ENCODE measurements at regions not wholly inside any gene's neighbourhood (a gene's known extent, or its start where the extent isn't known, plus 50 kb on each side); places are given as distances from the start of the nearest gene placed in this dataset.
"Not testable (repeated sequence)": the region's sequence is repeated elsewhere in the genome, so short reads cannot be mapped to it uniquely, and the experiment has no call there.

DNA sequence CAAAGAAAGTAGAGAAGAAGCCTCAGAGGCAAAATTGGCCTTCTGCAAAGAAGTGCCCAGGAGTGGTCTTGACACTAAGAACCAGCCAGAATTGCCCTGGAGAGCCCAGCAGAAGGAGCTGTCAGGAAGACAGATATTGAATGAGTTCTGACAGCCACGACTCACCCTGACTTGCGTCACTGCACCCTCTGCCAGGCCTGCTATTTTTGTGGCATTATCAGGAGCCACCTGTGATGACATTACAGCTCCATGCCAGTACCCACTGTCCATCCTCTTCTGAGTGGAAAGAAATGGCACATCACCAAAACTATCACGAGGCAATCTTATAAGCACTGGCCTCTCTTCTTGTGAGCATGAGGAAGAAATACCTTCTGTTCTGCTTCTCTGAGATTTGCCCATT is 67.7 kb downstream of the SMIM20 start:
- Mint-ChIP-seq H3K36me3 (no peaks in the 10 kb centered on the region), H3K4me3 (no peak overlapping the region), H3K27me3 (peaks cover 2% of the 10 kb centered on the region), H3K9me3 (no peaks in the 10 kb centered on the region), H3K4me1 (peaks cover 3% of the 10 kb centered on the region), H3K27ac (no peak overlapping the region)
- DNase-seq (ENCODE audit: low spot score in 2 of 2) (no peak), ATAC-seq (ENCODE audit: low read depth) (no peak)

GRCh38 chr4:25982962-25983361 is 68.9 kb downstream of the SMIM20 start:
- H3K27ac Mint-ChIP-seq, result no peak overlapping the region
- no peak overlapping the region for H3K4me3 Mint-ChIP-seq
- peaks cover 3% of the 10 kb centered on the region for H3K4me1 Mint-ChIP-seq
- H3K9me3 Mint-ChIP-seq, result no peaks in the 10 kb centered on the region
- H3K27me3 Mint-ChIP-seq, result peaks cover 2% of the 10 kb centered on the region
- DNase-seq (ENCODE audit: low spot score in 2 of 2) (no peak), ATAC-seq (ENCODE audit: low read depth) (no peak)
- H3K36me3 Mint-ChIP-seq, result no peaks in the 10 kb centered on the region

DNA sequence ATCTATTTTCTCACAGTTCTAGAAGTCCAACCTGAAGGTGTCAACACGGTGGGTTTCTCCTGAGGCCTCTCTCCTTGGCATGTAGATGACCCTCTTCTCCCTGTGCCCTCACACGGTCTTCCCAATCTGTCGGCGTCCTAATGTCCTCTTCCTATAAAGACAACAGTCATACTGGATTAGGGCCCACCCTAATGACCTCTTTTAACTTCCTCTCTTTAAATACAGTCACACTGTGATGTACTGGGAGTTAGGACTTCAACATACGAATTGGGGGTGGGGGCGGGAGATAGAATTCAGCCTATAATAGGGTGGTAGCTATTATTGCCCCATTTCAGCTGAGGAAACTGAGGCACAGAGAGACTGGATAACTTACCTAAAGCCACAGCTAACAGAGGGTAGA is 70.2 kb downstream of the SMIM20 start:
- Mint-ChIP-seq H3K4me1 (peaks cover 3% of the 10 kb centered on the region), H3K36me3 (no peaks in the 10 kb centered on the region), H3K27me3 (peaks cover 2% of the 10 kb centered on the region), H3K4me3 (no peak overlapping the region), H3K27ac (no peak overlapping the region), H3K9me3 (no peaks in the 10 kb centered on the region)
- ATAC-seq (ENCODE audit: low read depth) (no peak), DNase-seq (ENCODE audit: low spot score in 2 of 2) (no peak)

DNA sequence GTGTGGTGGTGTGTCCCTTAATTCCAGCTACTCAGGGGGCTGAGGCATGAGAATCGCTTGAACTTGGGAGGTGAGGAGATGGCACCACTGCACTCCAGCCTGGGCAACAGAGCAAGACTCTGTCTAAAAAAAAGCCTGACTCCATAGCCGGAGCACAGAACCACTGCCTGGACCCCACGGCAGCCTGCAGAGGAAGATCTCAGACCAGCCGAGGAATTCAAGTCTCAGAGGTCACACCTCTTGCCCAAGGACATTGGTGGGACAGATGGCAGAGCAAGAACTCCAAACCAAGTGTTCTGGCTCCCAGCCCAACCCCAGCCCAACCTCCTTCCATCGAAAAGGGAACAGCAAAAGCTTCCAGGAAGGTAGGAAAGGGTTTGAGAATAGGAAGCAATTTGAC is 70.8 kb downstream of the SMIM20 start:
- Mint-ChIP-seq H3K9me3 (no peaks in the 10 kb centered on the region), H3K4me1 (peaks cover 3% of the 10 kb centered on the region), H3K36me3 (no peaks in the 10 kb centered on the region), H3K27ac (no peak overlapping the region), H3K27me3 (peaks cover 2% of the 10 kb centered on the region), H3K4me3 (no peak overlapping the region)
- DNase-seq (ENCODE audit: low spot score in 2 of 2) (no peak), ATAC-seq (ENCODE audit: low read depth) (no peak)

DNA sequence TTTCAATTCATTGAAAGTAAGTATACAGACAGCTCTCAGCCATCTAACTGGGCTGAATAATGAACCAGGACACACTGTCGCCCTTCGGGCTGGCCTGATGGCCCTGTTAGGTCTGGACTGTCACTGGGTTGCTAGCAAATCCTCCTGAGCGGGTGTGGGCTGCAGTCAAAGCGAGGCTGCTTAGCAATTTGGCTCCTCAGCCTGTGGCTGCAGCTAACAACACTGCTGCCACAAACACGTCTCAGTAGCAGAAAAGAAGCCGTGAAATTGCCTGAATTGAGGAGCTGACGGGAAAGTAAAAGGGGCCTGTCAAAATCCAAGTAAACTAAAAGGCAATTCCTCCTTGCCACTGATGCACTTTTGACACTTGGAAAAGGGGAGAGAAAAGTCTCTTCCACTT is 72.8 kb downstream of the SMIM20 start:
- peaks cover 2% of the 10 kb centered on the region for H3K27me3 Mint-ChIP-seq
- ATAC-seq (ENCODE audit: low read depth), result no peak
- H3K27ac Mint-ChIP-seq, result no peak overlapping the region

GRCh38 chr4:25991340-25991739 is 77.3 kb downstream of the SMIM20 start:
- no peak overlapping the region for H3K27ac Mint-ChIP-seq
- no peaks in the 10 kb centered on the region for H3K36me3 Mint-ChIP-seq
- ATAC-seq (ENCODE audit: low read depth), result no peak
- H3K4me3 Mint-ChIP-seq, result no peak overlapping the region
- DNase-seq (ENCODE audit: low spot score in 2 of 2), result no peak
- no peaks in the 10 kb centered on the region for H3K27me3 Mint-ChIP-seq
- H3K4me1 Mint-ChIP-seq, result peaks cover 4% of the 10 kb centered on the region
- no peaks in the 10 kb centered on the region for H3K9me3 Mint-ChIP-seq

More for the DNA sequence above, 72.8 kb downstream of the SMIM20 start:
- H3K36me3 Mint-ChIP-seq, result no peaks in the 10 kb centered on the region
- H3K4me1 Mint-ChIP-seq, result peaks cover 3% of the 10 kb centered on the region
- H3K4me3 Mint-ChIP-seq, result no peak overlapping the region
- no peak for DNase-seq (ENCODE audit: low spot score in 2 of 2)
- H3K9me3 Mint-ChIP-seq, result no peaks in the 10 kb centered on the region

DNA sequence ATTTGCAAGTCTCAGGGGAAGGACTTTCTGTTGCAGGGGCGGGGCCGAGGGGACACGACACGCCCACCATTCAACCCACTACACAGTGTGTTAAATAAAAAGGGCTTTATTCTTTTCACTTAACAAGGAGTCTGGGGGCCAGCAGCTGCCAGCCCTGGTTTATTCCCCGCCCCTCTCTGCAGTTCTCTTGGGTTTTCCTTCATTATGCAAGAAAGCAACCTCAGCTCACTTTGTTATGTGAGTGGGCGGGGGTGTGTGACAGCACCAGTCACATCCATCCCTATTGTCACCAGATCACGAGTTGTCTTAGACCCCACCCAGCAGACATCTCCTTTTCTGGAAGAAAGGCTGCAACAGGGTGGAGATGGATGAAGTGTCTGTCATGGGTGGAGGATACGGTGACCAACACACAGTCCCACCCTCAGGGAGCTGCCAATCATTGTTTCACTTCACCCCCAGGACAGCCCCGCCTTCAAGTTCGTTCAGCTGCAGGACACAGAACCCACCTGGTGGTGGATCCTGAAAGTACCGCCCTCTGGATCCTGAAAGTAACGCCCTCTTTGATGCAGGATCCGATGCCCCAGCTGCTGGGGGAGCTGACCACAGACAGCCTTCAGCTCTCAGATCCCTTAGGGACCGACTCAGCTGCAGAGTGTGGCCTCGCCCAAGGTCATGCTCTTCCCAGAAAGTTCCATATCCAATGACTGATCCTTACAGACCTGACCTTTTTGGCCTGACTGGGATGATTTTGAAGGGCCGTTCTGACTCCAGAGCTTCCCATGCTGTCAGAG is 79.6 kb downstream of the SMIM20 start:
- H3K27ac Mint-ChIP-seq, result no peak overlapping the region

DNA sequence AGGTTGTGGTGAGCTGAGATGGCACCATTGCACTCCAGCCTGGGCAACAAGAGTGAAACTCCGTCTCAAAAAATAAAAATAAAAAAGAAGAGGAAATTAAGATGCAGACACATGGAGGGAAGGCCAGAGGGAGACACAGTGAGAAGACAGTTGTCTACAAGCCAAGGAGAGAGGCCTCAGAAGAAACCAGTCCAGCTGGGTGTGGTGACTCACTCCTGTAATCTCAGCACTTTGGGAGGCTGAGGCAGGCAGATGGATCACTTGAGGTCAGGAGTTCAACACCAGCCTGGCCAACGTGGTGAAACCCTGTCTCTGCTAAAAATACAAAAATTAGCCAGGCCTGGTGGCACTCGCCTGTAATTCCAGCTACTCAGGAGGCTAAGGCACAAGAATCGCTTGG is 80.6 kb downstream of the SMIM20 start:
- not testable (repeated sequence) for H3K4me1 Mint-ChIP-seq; ATAC-seq (ENCODE audit: low read depth); H3K36me3 Mint-ChIP-seq; H3K27ac Mint-ChIP-seq; DNase-seq (ENCODE audit: low spot score in 2 of 2); H3K9me3 Mint-ChIP-seq; H3K27me3 Mint-ChIP-seq; H3K4me3 Mint-ChIP-seq

More for the DNA sequence above, 79.6 kb downstream of the SMIM20 start:
- H3K27me3 Mint-ChIP-seq, result no peaks in the 10 kb centered on the region
- DNase-seq (ENCODE audit: low spot score in 2 of 2), result no peak
- H3K4me3 Mint-ChIP-seq, result no peak overlapping the region
- H3K36me3 Mint-ChIP-seq, result no peaks in the 10 kb centered on the region
- peaks cover 4% of the 10 kb centered on the region for H3K4me1 Mint-ChIP-seq
- no peaks in the 10 kb centered on the region for H3K9me3 Mint-ChIP-seq
- ATAC-seq (ENCODE audit: low read depth), result peak; percentile 71

- ATAC-seq (ENCODE audit: low read depth) (no peak), DNase-seq (ENCODE audit: low spot score in 2 of 2) (no peak)
- no peak overlapping the region for H3K27ac Mint-ChIP-seq
- no peaks in the 10 kb centered on the region for H3K9me3 Mint-ChIP-seq
- H3K36me3 Mint-ChIP-seq, result no peaks in the 10 kb centered on the region
- H3K4me1 Mint-ChIP-seq, result no peaks in the 10 kb centered on the region
- H3K4me3 Mint-ChIP-seq, result no peak overlapping the region
- H3K27me3 Mint-ChIP-seq, result peaks cover 1% of the 10 kb centered on the region
Observed at GRCh38 chr4:26000274-26000950, 86.4 kb downstream of the SMIM20 start.

DNA sequence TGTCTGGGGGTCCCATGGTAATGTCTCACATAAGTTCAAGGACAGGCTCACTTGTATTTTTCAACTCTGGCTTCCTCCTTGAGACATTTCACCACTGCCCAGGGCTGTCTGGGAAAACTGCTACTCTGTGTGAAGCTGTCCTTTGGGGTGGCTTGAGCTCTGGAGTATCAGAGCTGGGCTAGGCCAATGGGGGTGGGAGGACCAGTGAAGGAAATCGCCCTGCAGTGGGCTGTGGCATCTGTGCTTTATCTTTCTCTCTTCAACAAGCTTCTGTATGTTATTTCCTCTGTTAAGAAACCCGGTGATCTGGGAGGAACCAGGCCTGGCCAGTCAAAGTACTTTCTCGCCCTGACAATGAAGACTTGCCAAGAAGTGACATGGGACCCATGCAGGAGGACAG is 87.4 kb downstream of the SMIM20 start:
- no peak for ATAC-seq (ENCODE audit: low read depth)
- DNase-seq (ENCODE audit: low spot score in 2 of 2), result no peak
- H3K4me1 Mint-ChIP-seq, result no peaks in the 10 kb centered on the region
- H3K4me3 Mint-ChIP-seq, result no peak overlapping the region
- H3K27ac Mint-ChIP-seq, result no peak overlapping the region
- H3K36me3 Mint-ChIP-seq, result no peaks in the 10 kb centered on the region
- H3K9me3 Mint-ChIP-seq, result peaks cover 1% of the 10 kb centered on the region
- H3K27me3 Mint-ChIP-seq, result peaks cover 3% of the 10 kb centered on the region

- H3K36me3 Mint-ChIP-seq, result no peaks in the 10 kb centered on the region
- no peak for ATAC-seq (ENCODE audit: low read depth)
Observed at GRCh38 chr4:26001816-26002215, 87.8 kb downstream of the SMIM20 start.

GRCh38 chr4:26003056-26003455 is 89.0 kb downstream of the SMIM20 start:
- H3K27me3 Mint-ChIP-seq, result peaks cover 3% of the 10 kb centered on the region
- no peaks in the 10 kb centered on the region for H3K36me3 Mint-ChIP-seq
- no peaks in the 10 kb centered on the region for H3K4me1 Mint-ChIP-seq
- no peak overlapping the region for H3K27ac Mint-ChIP-seq
- no peak overlapping the region for H3K4me3 Mint-ChIP-seq
- H3K9me3 Mint-ChIP-seq, result peaks cover 1% of the 10 kb centered on the region
- no peak for ATAC-seq (ENCODE audit: low read depth)
- DNase-seq (ENCODE audit: low spot score in 2 of 2), result no peak

More at GRCh38 chr4:26001816-26002215, 87.8 kb downstream of the SMIM20 start:
- Mint-ChIP-seq H3K9me3 (peaks cover 1% of the 10 kb centered on the region), H3K27ac (no peak overlapping the region), H3K27me3 (peaks cover 3% of the 10 kb centered on the region), H3K4me1 (no peaks in the 10 kb centered on the region), H3K4me3 (no peak overlapping the region)
- no peak for DNase-seq (ENCODE audit: low spot score in 2 of 2)

GRCh38 chr4:26004290-26004689 is 90.3 kb downstream of the SMIM20 start:
- H3K4me1 Mint-ChIP-seq, result no peaks in the 10 kb centered on the region
- H3K27ac Mint-ChIP-seq, result no peak overlapping the region
- DNase-seq (ENCODE audit: low spot score in 2 of 2), result no peak
- peaks cover 3% of the 10 kb centered on the region for H3K27me3 Mint-ChIP-seq
- no peaks in the 10 kb centered on the region for H3K36me3 Mint-ChIP-seq
- no peak overlapping the region for H3K4me3 Mint-ChIP-seq
- H3K9me3 Mint-ChIP-seq, result peaks cover 4% of the 10 kb centered on the region
- ATAC-seq (ENCODE audit: low read depth), result no peak

GRCh38 chr4:26005764-26006163 is 91.7 kb downstream of the SMIM20 start:
- H3K36me3 Mint-ChIP-seq, result no peaks in the 10 kb centered on the region
- H3K27me3 Mint-ChIP-seq, result peaks cover 3% of the 10 kb centered on the region
- no peaks in the 10 kb centered on the region for H3K4me1 Mint-ChIP-seq
- H3K4me3 Mint-ChIP-seq, result no peak overlapping the region
- peaks cover 9% of the 10 kb centered on the region for H3K9me3 Mint-ChIP-seq
- DNase-seq (ENCODE audit: low spot score in 2 of 2) (no peak), ATAC-seq (ENCODE audit: low read depth) (no peak)
- H3K27ac Mint-ChIP-seq, result no peak overlapping the region

DNA sequence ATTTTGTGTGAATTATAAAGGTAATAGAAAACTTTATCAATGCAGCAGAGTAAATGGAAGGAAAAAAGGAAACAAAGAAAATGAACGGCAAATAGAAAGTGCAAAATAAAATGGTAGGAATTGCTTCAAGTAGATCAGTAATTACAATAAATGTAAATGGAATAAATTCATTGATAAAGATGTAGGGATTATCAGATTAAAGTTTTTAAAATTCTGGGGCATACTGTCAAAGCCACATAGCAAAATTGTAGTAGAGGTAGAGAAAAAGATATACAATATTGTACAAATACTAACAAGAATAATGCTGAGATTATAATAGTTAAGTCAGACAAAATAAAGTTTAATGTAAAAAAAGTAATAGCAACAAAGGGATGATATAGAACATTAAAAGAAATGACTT is 94.7 kb downstream of the SMIM20 start:
- Mint-ChIP-seq H3K27me3 (peaks cover 14% of the 10 kb centered on the region), H3K4me3 (no peak overlapping the region), H3K4me1 (peaks cover 2% of the 10 kb centered on the region), H3K36me3 (peaks cover 3% of the 10 kb centered on the region), H3K9me3 (peaks cover 16% of the 10 kb centered on the region), H3K27ac (no peak overlapping the region)
- DNase-seq (ENCODE audit: low spot score in 2 of 2) (no peak), ATAC-seq (ENCODE audit: low read depth) (no peak)
